DND-41 (cell line): ENCODE measurements at regions not wholly inside any gene's neighbourhood (a gene's known extent, or its start where the extent isn't known, plus 50 kb on each side); places are given as distances from the start of the nearest gene placed in this dataset.

Source experiments
- ATAC-seq: fragments of 200-7000 bp; cut with Tn5 transposase; 3 replicates; pipeline ENCODE4 v1.9.1; 2021; ENCODE audit warnings: low read depth; ENCODE audit not compliant: insufficient read depth
- DNase-seq: peaks from one replicate; pipeline ENCODE4 v3.0.0-alpha.2; 2020
- H2AFZ ChIP-seq: 2 replicates; pipeline ENCODE4 v1.6.0; 2012; ENCODE audit warnings: low read depth, low read length
- H3K27ac ChIP-seq: 2 replicates; pipeline ENCODE4 v1.5.1; 2012; ENCODE audit warnings: low read length, inconsistent platforms
- H3K27me3 ChIP-seq: fragments of 200-600 bp; sonication (generic); 2 replicates; pipeline ENCODE4 v1.6.0; 2012; ENCODE audit warnings: low read length, mild to moderate bottlenecking, inconsistent platforms; ENCODE audit not compliant: insufficient read depth, poor library complexity
- H3K36me3 ChIP-seq: 2 replicates; pipeline ENCODE4 v1.5.1; 2012; ENCODE audit warnings: low read length, inconsistent platforms; ENCODE audit not compliant: insufficient read depth
- H3K4me1 ChIP-seq: 2 replicates; pipeline ENCODE4 v1.5.1; 2012; ENCODE audit warnings: mild to moderate bottlenecking, low read length; ENCODE audit not compliant: insufficient read depth
- H3K4me2 ChIP-seq: 2 replicates; pipeline ENCODE4 v1.6.0; 2012; ENCODE audit warnings: mild to moderate bottlenecking, moderate library complexity, low read length, inconsistent platforms; ENCODE audit not compliant: insufficient read depth
- H3K4me3 ChIP-seq, 2 experiments: fragments of 200-600 bp in 1 of 2; shearing (Covaris generic) in 1 of 2; 2 replicates each; pipeline ENCODE4 v1.5.1; 2012 to 2016; ENCODE audit warnings: inconsistent platforms in 2 of 2, low read length in 2 of 2, mild to moderate bottlenecking in 2 of 2, low read depth in 1 of 2, moderate library complexity in 1 of 2
- H3K79me2 ChIP-seq: 2 replicates; pipeline ENCODE4 v1.6.0; 2012; ENCODE audit warnings: low read length, inconsistent platforms; ENCODE audit not compliant: insufficient read depth
- H3K9ac ChIP-seq: 2 replicates; pipeline ENCODE4 v1.6.0; 2012; ENCODE audit warnings: low read depth, mild to moderate bottlenecking, inconsistent platforms, low read length, moderate library complexity
- H3K9me3 ChIP-seq: 2 replicates; pipeline ENCODE4 v1.5.1; 2012; ENCODE audit warnings: low read length, moderate library complexity, mild to moderate bottlenecking, inconsistent platforms; ENCODE audit not compliant: insufficient read depth, severe bottlenecking
- H4K20me1 ChIP-seq: 2 replicates; pipeline ENCODE4 v1.6.0; 2012; ENCODE audit warnings: low read length; ENCODE audit not compliant: insufficient read depth
- CTCF ChIP-seq: IDR thresholded peaks from 2 replicates; pipeline ENCODE4 v1.5.1; 2012; ENCODE audit warnings: borderline replicate concordance, low read length, moderate library complexity, mild to moderate bottlenecking; ENCODE audit not compliant: poor library complexity, severe bottlenecking; ENCODE audit errors: extremely low read depth
- EZH2 ChIP-seq: IDR thresholded peaks from 3 replicates; pipeline ENCODE4 v1.6.1; 2012; ENCODE audit warnings: borderline replicate concordance, low read depth, mild to moderate bottlenecking, moderate library complexity, low read length, inconsistent platforms; ENCODE audit not compliant: severe bottlenecking

GRCh38 chr3:150083655-150084042, 113.0 kb upstream of the PFN2 start:
- no peaks in the 10 kb centered on the region for H3K27me3 ChIP-seq
- H2AFZ ChIP-seq, result no peak overlapping the region
- no peaks in the 10 kb centered on the region for H3K4me1 ChIP-seq
- DNase-seq (no peak), ATAC-seq (no peak)
- no peak overlapping the region for H3K4me2 ChIP-seq
- H3K9me3 ChIP-seq, result no peaks in the 10 kb centered on the region
- H3K9ac ChIP-seq, result no peak overlapping the region
- no peaks in the 10 kb centered on the region for H3K79me2 ChIP-seq
- no peaks in the 10 kb centered on the region for H3K36me3 ChIP-seq
- H3K27ac ChIP-seq, result no peak overlapping the region
- H3K4me3 ChIP-seq, result no peak overlapping the region
- no peak for TF ChIP-seq EZH2
- no peak for TF ChIP-seq CTCF
- H4K20me1 ChIP-seq, result no peaks in the 10 kb centered on the region

- Histone ChIP-seq H3K9me3 (no peaks in the 10 kb centered on the region), H3K27me3 (no peaks in the 10 kb centered on the region), H3K27ac (no peak overlapping the region), H3K9ac (no peak overlapping the region), H3K4me1 (no peaks in the 10 kb centered on the region), H3K36me3 (no peaks in the 10 kb centered on the region), H3K4me2 (no peak overlapping the region), H4K20me1 (no peaks in the 10 kb centered on the region), H3K4me3 (no peak overlapping the region), H3K79me2 (no peaks in the 10 kb centered on the region), H2AFZ (no peak overlapping the region)
- DNase-seq (no peak), ATAC-seq (no peak)
- TF ChIP-seq CTCF (no peak), EZH2 (no peak)
Observed at GRCh38 chr3:150082898-150083654, 112.4 kb upstream of the PFN2 start.

- no peak overlapping the region for H3K4me3 ChIP-seq
- no peak for DNase-seq
- no peak for ATAC-seq
- H3K4me1 ChIP-seq, result no peaks in the 10 kb centered on the region
- no peak overlapping the region for H2AFZ ChIP-seq
- TF ChIP-seq CTCF (no peak), EZH2 (no peak)
- no peaks in the 10 kb centered on the region for H3K36me3 ChIP-seq
- no peak overlapping the region for H3K9ac ChIP-seq
- no peak overlapping the region for H3K4me2 ChIP-seq
- H4K20me1 ChIP-seq, result no peaks in the 10 kb centered on the region
- H3K9me3 ChIP-seq, result no peaks in the 10 kb centered on the region
- no peaks in the 10 kb centered on the region for H3K27me3 ChIP-seq
- H3K27ac ChIP-seq, result no peak overlapping the region
- no peaks in the 10 kb centered on the region for H3K79me2 ChIP-seq
Observed at GRCh38 chr3:150081084-150081483, 110.4 kb upstream of the PFN2 start.
